Activated CD4-positive, alpha-beta T cell treated with anti-CD3 and anti-CD28 coated beads, Interleukin-2, amount 10 ng/mL, durations not matched to agents 7 days and 5 days (primary cell): ENCODE measurements at regions not wholly inside any gene's neighbourhood (a gene's known extent, or its start where the extent isn't known, plus 50 kb on each side); places are given as distances from the start of the nearest gene placed in this dataset.

ENCODE experiments used
- CTCF ChIA-PET: fragments of 350-600 bp; sonication (Branson Sonifier 250); formaldehyde crosslinking; loops from one replicate; lab custom pipeline; 2021; ENCODE audit warnings: antibody characterized with exemption; lab: Charles Lee
- POLR2A ChIA-PET: fragments of 350-600 bp; sonication (Branson Sonifier 250); formaldehyde crosslinking; loops from one replicate; lab custom pipeline; 2021; ENCODE audit warnings: antibody characterized with exemption; lab: Charles Lee
- DNase-seq: peaks from one replicate; pipeline ENCODE4 v3.0.0-alpha.2; 2020
- H3K27ac Mint-ChIP-seq: one replicate; pipeline ENCODE4 v1.8.0; 2021; ENCODE audit warnings: mild to moderate bottlenecking, moderate library complexity, mixed read lengths
- H3K27me3 Mint-ChIP-seq: one replicate; pipeline ENCODE4 v1.8.0; 2021; ENCODE audit warnings: mixed read lengths
- H3K36me3 Mint-ChIP-seq: one replicate; pipeline ENCODE4 v1.8.0; 2021; ENCODE audit warnings: low read depth, mixed read lengths
- H3K4me1 Mint-ChIP-seq: one replicate; pipeline ENCODE4 v1.8.0; 2021; ENCODE audit warnings: mixed read lengths
- H3K4me3 Mint-ChIP-seq: one replicate; pipeline ENCODE4 v1.8.0; 2021; ENCODE audit warnings: mild to moderate bottlenecking, moderate library complexity, mixed read lengths
- H3K9me3 Mint-ChIP-seq: one replicate; pipeline ENCODE4 v1.8.0; 2021; ENCODE audit warnings: mixed read lengths

GRCh38 chr18:24988253-24988840 is 363.6 kb downstream of the ZNF521 start:
- ChIA-PET POLR2A (no interaction called here), CTCF (no interaction called here)
- no peak overlapping the region for H3K4me3 Mint-ChIP-seq
- no peaks in the 10 kb centered on the region for H3K4me1 Mint-ChIP-seq
- no peaks in the 10 kb centered on the region for H3K9me3 Mint-ChIP-seq
- H3K27me3 Mint-ChIP-seq, result peaks cover 3% of the 10 kb centered on the region
- no peak overlapping the region for H3K27ac Mint-ChIP-seq
- DNase-seq, result no peak
- H3K36me3 Mint-ChIP-seq, result no peaks in the 10 kb centered on the region

- ChIA-PET CTCF (no interaction called here), POLR2A (no interaction called here)
- Mint-ChIP-seq H3K4me1 (no peaks in the 10 kb centered on the region), H3K27ac (no peak overlapping the region), H3K27me3 (peaks cover 3% of the 10 kb centered on the region), H3K9me3 (no peaks in the 10 kb centered on the region), H3K36me3 (no peaks in the 10 kb centered on the region), H3K4me3 (no peak overlapping the region)
- DNase-seq, result no peak
These were observed 362.0 kb downstream of the ZNF521 start for GRCh38 chr18:24989760-24990593.

- no peak for DNase-seq
- Mint-ChIP-seq H3K27ac (no peak overlapping the region), H3K9me3 (no peaks in the 10 kb centered on the region), H3K36me3 (no peaks in the 10 kb centered on the region), H3K4me3 (no peak overlapping the region), H3K4me1 (no peaks in the 10 kb centered on the region), H3K27me3 (peaks cover 3% of the 10 kb centered on the region)
- ChIA-PET CTCF (no interaction called here), POLR2A (no interaction called here)
These were observed 361.3 kb downstream of the ZNF521 start for GRCh38 chr18:24990671-24991134.

GRCh38 chr18:24991141-24992060 is 360.6 kb downstream of the ZNF521 start:
- H3K4me3 Mint-ChIP-seq, result no peak overlapping the region
- no peak overlapping the region for H3K27ac Mint-ChIP-seq
- no peak for DNase-seq
- no peaks in the 10 kb centered on the region for H3K27me3 Mint-ChIP-seq
- POLR2A ChIA-PET, result no interaction called here
- no peaks in the 10 kb centered on the region for H3K36me3 Mint-ChIP-seq
- CTCF ChIA-PET, result no interaction called here
- no peaks in the 10 kb centered on the region for H3K4me1 Mint-ChIP-seq
- H3K9me3 Mint-ChIP-seq, result no peaks in the 10 kb centered on the region

DNA sequence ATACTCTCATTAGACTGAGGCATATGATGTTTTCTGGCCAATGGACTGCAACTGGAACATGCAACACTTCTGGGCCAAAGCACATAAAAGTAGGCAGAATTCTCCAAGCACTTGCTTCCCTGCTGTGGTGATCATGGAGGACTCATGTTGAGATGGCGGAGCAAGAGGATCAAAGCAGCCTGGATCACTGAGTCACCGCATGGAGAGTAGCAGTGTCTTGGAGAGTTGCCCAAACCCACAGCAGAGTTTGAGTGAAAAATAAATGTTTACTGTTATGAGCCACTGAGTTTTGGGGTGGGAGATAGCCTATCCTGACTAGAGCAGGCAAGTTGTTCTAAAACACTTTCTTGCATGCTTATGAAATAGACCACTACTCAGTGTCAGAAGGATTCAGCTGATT is 359.5 kb downstream of the ZNF521 start:
- H3K36me3 Mint-ChIP-seq, result no peaks in the 10 kb centered on the region
- no peak overlapping the region for H3K27ac Mint-ChIP-seq
- DNase-seq, result no peak
- H3K4me1 Mint-ChIP-seq, result no peaks in the 10 kb centered on the region
- CTCF ChIA-PET, result no interaction called here
- H3K4me3 Mint-ChIP-seq, result no peak overlapping the region
- H3K27me3 Mint-ChIP-seq, result no peaks in the 10 kb centered on the region
- H3K9me3 Mint-ChIP-seq, result no peaks in the 10 kb centered on the region
- POLR2A ChIA-PET, result no interaction called here

GRCh38 chr18:24993628-24994027 is 358.3 kb downstream of the ZNF521 start:
- no peaks in the 10 kb centered on the region for H3K9me3 Mint-ChIP-seq
- H3K27ac Mint-ChIP-seq, result no peak overlapping the region
- DNase-seq, result no peak
- H3K4me1 Mint-ChIP-seq, result no peaks in the 10 kb centered on the region
- ChIA-PET CTCF (no interaction called here), POLR2A (no interaction called here)
- no peaks in the 10 kb centered on the region for H3K36me3 Mint-ChIP-seq
- H3K4me3 Mint-ChIP-seq, result no peak overlapping the region
- no peaks in the 10 kb centered on the region for H3K27me3 Mint-ChIP-seq

DNA sequence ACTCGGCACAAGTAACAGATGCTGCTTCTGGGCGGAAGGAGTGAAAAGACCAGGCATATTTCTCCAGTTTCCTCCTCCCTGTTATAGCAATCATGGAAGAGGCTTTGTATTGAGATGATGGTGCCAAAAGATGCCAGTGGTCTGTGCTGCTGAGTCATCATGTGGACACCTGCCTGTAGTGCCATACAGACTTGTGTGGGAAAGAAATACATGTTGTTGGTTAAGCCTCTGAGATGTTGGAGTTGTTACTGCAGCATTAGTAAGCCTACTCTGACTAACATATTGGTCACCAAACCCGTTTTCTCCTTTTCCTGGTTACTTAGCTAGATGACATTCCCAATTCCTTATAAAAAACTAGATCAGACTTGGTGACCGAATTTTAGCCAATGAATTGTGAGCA is 356.9 kb downstream of the ZNF521 start:
- Mint-ChIP-seq H3K4me1 (no peaks in the 10 kb centered on the region), H3K27ac (no peak overlapping the region), H3K9me3 (peaks cover 10% of the 10 kb centered on the region), H3K36me3 (no peaks in the 10 kb centered on the region), H3K4me3 (no peak overlapping the region), H3K27me3 (no peaks in the 10 kb centered on the region)
- DNase-seq, result no peak
- CTCF ChIA-PET, result no interaction called here
- POLR2A ChIA-PET, result no interaction called here

- Mint-ChIP-seq H3K27me3 (no peaks in the 10 kb centered on the region), H3K36me3 (no peaks in the 10 kb centered on the region), H3K4me3 (no peak overlapping the region), H3K4me1 (no peaks in the 10 kb centered on the region), H3K27ac (no peak overlapping the region), H3K9me3 (peaks cover 12% of the 10 kb centered on the region)
- ChIA-PET POLR2A (no interaction called here), CTCF (no interaction called here)
- DNase-seq, result no peak
These were observed 356.2 kb downstream of the ZNF521 start for GRCh38 chr18:24995755-24996154.

GRCh38 chr18:24999650-25000267 is 352.2 kb downstream of the ZNF521 start:
- DNase-seq, result no peak
- no peaks in the 10 kb centered on the region for H3K36me3 Mint-ChIP-seq
- H3K27ac Mint-ChIP-seq, result no peak overlapping the region
- POLR2A ChIA-PET, result no interaction called here
- no peak overlapping the region for H3K4me3 Mint-ChIP-seq
- CTCF ChIA-PET, result no interaction called here
- H3K4me1 Mint-ChIP-seq, result no peaks in the 10 kb centered on the region
- no peaks in the 10 kb centered on the region for H3K27me3 Mint-ChIP-seq
- peaks cover 12% of the 10 kb centered on the region for H3K9me3 Mint-ChIP-seq

- no peak for DNase-seq
- Mint-ChIP-seq H3K27me3 (no peaks in the 10 kb centered on the region), H3K9me3 (peaks cover 12% of the 10 kb centered on the region), H3K27ac (no peak overlapping the region), H3K4me3 (no peak overlapping the region), H3K4me1 (peaks cover 13% of the 10 kb centered on the region), H3K36me3 (no peaks in the 10 kb centered on the region)
- ChIA-PET CTCF (interaction anchor here (0.7 kb wide), 1 partner anchor 26 kb away, joined by 3 read pairs; no protein-coding TSS in a partner anchor), POLR2A (no interaction called here)
These were observed 350.2 kb downstream of the ZNF521 start for GRCh38 chr18:25001803-25002202.

DNA sequence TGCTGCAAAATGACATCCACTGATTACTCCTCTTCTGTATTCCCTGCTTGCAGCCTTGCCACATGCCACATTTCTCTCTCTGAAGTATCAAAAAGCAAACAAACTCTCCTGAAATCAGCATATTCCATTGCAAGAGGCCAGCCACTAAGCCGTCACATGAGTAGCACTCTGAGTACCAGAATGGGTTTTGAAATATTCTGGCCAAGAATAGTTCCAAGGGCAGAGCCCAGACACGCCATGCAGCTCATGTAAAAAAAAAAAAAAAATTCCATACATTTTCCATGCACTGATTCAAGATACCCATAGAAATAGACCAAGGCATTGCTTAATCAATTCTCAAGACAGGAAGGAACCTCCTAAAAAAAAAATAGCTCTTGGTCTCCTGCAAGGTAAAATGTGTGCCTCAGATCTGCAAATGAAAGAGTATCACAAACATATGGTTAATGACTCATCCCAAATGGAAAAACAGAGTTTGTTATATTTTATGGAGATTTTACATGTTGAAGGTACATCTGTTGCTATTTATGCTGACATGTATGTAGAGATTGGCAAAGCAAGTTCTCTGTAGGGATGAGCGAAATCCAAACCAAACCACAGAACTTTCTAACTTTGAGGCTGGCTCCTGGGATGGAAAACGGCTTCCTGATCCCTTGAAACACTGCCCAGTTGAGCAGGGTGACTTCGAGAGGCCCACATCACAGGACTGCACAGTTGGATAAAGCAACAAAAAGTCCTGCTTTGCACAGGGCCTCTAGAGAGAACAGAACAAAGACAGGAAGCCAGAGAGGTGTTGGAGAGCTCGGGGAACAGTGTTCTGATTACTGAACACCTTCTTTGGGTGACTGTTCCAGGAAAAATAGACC is 346.2 kb downstream of the ZNF521 start:
- no peak overlapping the region for H3K27ac Mint-ChIP-seq
- POLR2A ChIA-PET, result no interaction called here
- H3K9me3 Mint-ChIP-seq, result no peaks in the 10 kb centered on the region
- DNase-seq, result no peak
- H3K27me3 Mint-ChIP-seq, result no peaks in the 10 kb centered on the region
- H3K4me1 Mint-ChIP-seq, result peaks cover 13% of the 10 kb centered on the region
- CTCF ChIA-PET, result interaction anchor here (0.7 kb wide), 1 partner anchor 1492 kb away, joined by 4 read pairs; no protein-coding TSS in a partner anchor
- H3K4me3 Mint-ChIP-seq, result no peak overlapping the region
- H3K36me3 Mint-ChIP-seq, result no peaks in the 10 kb centered on the region
